ENCODE measurements at regions not wholly inside any gene's neighbourhood (a gene's known extent, or its start where the extent isn't known, plus 50 kb on each side); places are given as distances from the start of the nearest gene placed in this dataset.

DNA sequence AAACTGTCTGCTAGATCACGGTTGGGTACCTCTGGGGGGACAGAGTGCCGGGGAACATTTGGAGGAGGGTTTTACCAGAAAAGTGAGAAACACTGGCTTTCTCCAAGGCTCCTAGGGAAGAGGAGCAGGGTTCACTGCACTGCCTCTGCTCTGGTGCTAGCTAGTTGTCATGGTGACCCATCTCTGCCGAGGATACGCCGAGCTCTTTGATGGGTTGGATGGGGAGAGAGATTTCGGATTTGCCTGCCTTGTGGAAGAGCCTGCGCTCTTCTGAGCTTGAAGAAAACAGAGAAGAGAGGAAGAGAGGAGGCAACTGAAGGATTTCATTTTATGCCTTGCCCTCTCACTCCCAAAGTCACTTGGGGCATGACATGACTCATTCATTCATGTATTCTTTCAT is 92.1 kb downstream of the NAV1 start (continued):
- TF ChIP-seq, protein P1, sequence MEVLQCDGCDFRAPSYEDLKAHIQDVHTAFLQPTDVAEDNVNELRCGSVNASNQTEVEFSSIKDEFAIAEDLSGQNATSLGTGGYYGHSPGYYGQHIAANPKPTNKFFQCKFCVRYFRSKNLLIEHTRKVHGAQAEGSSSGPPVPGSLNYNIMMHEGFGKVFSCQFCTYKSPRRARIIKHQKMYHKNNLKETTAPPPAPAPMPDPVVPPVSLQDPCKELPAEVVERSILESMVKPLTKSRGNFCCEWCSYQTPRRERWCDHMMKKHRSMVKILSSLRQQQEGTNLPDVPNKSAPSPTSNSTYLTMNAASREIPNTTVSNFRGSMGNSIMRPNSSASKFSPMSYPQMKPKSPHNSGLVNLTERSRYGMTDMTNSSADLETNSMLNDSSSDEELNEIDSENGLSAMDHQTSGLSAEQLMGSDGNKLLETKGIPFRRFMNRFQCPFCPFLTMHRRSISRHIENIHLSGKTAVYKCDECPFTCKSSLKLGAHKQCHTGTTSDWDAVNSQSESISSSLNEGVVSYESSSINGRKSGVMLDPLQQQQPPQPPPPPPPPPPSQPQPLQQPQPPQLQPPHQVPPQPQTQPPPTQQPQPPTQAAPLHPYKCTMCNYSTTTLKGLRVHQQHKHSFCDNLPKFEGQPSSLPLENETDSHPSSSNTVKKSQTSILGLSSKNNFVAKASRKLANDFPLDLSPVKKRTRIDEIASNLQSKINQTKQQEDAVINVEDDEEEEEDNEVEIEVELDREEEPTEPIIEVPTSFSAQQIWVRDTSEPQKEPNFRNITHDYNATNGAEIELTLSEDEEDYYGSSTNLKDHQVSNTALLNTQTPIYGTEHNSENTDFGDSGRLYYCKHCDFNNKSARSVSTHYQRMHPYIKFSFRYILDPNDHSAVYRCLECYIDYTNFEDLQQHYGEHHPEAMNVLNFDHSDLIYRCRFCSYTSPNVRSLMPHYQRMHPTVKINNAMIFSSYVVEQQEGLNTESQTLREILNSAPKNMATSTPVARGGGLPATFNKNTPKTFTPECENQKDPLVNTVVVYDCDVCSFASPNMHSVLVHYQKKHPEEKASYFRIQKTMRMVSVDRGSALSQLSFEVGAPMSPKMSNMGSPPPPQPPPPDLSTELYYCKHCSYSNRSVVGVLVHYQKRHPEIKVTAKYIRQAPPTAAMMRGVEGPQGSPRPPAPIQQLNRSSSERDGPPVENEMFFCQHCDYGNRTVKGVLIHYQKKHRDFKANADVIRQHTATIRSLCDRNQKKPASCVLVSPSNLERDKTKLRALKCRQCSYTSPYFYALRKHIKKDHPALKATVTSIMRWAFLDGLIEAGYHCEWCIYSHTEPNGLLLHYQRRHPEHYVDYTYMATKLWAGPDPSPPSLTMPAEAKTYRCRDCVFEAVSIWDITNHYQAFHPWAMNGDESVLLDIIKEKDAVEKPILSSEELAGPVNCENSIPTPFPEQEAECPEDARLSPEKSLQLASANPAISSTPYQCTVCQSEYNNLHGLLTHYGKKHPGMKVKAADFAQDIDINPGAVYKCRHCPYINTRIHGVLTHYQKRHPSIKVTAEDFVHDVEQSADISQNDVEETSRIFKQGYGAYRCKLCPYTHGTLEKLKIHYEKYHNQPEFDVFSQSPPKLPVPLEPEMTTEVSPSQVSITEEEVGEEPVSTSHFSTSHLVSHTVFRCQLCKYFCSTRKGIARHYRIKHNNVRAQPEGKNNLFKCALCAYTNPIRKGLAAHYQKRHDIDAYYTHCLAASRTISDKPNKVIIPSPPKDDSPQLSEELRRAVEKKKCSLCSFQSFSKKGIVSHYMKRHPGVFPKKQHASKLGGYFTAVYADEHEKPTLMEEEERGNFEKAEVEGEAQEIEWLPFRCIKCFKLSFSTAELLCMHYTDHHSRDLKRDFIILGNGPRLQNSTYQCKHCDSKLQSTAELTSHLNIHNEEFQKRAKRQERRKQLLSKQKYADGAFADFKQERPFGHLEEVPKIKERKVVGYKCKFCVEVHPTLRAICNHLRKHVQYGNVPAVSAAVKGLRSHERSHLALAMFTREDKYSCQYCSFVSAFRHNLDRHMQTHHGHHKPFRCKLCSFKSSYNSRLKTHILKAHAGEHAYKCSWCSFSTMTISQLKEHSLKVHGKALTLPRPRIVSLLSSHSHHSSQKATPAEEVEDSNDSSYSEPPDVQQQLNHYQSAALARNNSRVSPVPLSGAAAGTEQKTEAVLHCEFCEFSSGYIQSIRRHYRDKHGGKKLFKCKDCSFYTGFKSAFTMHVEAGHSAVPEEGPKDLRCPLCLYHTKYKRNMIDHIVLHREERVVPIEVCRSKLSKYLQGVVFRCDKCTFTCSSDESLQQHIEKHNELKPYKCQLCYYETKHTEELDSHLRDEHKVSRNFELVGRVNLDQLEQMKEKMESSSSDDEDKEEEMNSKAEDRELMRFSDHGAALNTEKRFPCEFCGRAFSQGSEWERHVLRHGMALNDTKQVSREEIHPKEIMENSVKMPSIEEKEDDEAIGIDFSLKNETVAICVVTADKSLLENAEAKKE (CRISPR knock-in tag; IDR thresholded peaks at IDR 0.05), result no peak
- TF ChIP-seq, protein P2, sequence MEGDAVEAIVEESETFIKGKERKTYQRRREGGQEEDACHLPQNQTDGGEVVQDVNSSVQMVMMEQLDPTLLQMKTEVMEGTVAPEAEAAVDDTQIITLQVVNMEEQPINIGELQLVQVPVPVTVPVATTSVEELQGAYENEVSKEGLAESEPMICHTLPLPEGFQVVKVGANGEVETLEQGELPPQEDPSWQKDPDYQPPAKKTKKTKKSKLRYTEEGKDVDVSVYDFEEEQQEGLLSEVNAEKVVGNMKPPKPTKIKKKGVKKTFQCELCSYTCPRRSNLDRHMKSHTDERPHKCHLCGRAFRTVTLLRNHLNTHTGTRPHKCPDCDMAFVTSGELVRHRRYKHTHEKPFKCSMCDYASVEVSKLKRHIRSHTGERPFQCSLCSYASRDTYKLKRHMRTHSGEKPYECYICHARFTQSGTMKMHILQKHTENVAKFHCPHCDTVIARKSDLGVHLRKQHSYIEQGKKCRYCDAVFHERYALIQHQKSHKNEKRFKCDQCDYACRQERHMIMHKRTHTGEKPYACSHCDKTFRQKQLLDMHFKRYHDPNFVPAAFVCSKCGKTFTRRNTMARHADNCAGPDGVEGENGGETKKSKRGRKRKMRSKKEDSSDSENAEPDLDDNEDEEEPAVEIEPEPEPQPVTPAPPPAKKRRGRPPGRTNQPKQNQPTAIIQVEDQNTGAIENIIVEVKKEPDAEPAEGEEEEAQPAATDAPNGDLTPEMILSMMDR (conservative IDR thresholded peaks at IDR 0.05; ENCODE audit: low read depth in 2 of 2), result no peak

DNA sequence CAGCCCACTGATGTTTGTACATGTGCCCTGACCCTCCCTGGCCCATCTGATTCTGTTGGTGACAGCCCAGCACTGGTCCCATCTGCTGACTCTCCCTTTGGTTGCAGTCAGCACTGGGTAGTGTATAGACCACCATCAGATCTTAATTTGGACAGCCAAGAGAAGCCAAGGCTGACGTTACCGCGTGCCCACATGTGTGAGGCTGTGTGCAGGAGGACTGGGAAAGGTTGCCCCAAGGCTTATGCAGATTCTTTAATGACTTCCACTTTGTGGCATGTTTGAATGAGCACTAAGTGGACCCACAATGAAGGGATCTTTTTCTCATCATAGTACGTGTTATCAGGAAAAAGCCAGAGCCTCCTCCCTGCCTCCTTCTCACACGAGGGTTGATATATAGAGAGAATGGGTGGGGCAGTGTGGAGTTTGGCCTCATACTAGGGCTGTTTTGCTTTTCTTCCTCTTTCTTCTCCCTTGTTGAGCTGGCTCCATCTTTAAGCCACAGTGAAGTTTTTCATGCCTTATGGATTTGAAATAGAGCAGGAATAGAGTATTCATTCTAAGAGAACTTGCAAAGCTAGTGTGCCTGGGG is 93.5 kb downstream of the NAV1 start:
- Mint-ChIP-seq H3K9me3 (no peaks in the 10 kb centered on the region), H3K4me3 (no peak overlapping the region), H3K27me3 (ENCODE audit: insufficient read depth, low read depth, poor library complexity) (peaks cover 10% of the 10 kb centered on the region), H3K4me1 (peaks cover 42% of the 10 kb centered on the region), H3K36me3 (ENCODE audit: low read depth) (no peaks in the 10 kb centered on the region), H3K27ac (no peak overlapping the region)
- Histone ChIP-seq H3K4me2 (no peak overlapping the region), H3K79me2 (replicated peaks; ENCODE audit: insufficient read depth) (no peaks in the 10 kb centered on the region), H3K9me2 (ENCODE audit: insufficient read depth) (no peaks in the 10 kb centered on the region), H4K20me1 (replicated peaks; ENCODE audit: insufficient read depth) (no peaks in the 10 kb centered on the region), H3K27ac (ENCODE audit: low read depth) (no peak overlapping the region), H3F3A (replicated peaks; ENCODE audit: low read depth) (no peaks in the 10 kb centered on the region), H3K4me1 (ENCODE audit: insufficient read depth) (peaks cover 10% of the 10 kb centered on the region), H2AFZ (no peak overlapping the region), H3K4me3 (no peak overlapping the region), H3K27me3 (ENCODE audit: insufficient read depth) (no peaks in the 10 kb centered on the region), H3K36me3 (ENCODE audit: insufficient read depth) (no peaks in the 10 kb centered on the region)
- no peak for ATAC-seq
- DNase-seq (ENCODE audit: low spot score), result no peak
- TF ChIP-seq CREB1 (CRISPR knock-in tag; IDR thresholded peaks at IDR 0.05; ENCODE audit: low read depth) (no peak), ZNF114 (CRISPR knock-in tag; IDR thresholded peaks at IDR 0.05) (no peak), ZNF331 (CRISPR knock-in tag; IDR thresholded peaks at IDR 0.05; ENCODE audit: low read depth) (no peak), POLR2AphosphoS5 (IDR thresholded peaks at IDR 0.05; ENCODE audit: low read depth) (no peak), NANOG (IDR thresholded peaks at IDR 0.05; ENCODE audit: borderline replicate concordance) (no peak), EZH2 (IDR thresholded peaks at IDR 0.05; ENCODE audit: low read depth, unreplicated experiment) (no peak)
- TF ChIP-seq, protein P3, sequence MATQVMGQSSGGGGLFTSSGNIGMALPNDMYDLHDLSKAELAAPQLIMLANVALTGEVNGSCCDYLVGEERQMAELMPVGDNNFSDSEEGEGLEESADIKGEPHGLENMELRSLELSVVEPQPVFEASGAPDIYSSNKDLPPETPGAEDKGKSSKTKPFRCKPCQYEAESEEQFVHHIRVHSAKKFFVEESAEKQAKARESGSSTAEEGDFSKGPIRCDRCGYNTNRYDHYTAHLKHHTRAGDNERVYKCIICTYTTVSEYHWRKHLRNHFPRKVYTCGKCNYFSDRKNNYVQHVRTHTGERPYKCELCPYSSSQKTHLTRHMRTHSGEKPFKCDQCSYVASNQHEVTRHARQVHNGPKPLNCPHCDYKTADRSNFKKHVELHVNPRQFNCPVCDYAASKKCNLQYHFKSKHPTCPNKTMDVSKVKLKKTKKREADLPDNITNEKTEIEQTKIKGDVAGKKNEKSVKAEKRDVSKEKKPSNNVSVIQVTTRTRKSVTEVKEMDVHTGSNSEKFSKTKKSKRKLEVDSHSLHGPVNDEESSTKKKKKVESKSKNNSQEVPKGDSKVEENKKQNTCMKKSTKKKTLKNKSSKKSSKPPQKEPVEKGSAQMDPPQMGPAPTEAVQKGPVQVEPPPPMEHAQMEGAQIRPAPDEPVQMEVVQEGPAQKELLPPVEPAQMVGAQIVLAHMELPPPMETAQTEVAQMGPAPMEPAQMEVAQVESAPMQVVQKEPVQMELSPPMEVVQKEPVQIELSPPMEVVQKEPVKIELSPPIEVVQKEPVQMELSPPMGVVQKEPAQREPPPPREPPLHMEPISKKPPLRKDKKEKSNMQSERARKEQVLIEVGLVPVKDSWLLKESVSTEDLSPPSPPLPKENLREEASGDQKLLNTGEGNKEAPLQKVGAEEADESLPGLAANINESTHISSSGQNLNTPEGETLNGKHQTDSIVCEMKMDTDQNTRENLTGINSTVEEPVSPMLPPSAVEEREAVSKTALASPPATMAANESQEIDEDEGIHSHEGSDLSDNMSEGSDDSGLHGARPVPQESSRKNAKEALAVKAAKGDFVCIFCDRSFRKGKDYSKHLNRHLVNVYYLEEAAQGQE (IDR thresholded peaks at IDR 0.05; ENCODE audit: unreplicated experiment), result no peak
- TF ChIP-seq, protein P4, sequence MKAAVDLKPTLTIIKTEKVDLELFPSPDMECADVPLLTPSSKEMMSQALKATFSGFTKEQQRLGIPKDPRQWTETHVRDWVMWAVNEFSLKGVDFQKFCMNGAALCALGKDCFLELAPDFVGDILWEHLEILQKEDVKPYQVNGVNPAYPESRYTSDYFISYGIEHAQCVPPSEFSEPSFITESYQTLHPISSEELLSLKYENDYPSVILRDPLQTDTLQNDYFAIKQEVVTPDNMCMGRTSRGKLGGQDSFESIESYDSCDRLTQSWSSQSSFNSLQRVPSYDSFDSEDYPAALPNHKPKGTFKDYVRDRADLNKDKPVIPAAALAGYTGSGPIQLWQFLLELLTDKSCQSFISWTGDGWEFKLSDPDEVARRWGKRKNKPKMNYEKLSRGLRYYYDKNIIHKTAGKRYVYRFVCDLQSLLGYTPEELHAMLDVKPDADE (IDR thresholded peaks at IDR 0.05), result no peak
